ENCODE measurements at regions not wholly inside any gene's neighbourhood (a gene's known extent, or its start where the extent isn't known, plus 50 kb on each side); places are given as distances from the start of the nearest gene placed in this dataset.

GRCh38 chr15:78696436-78696835 lies 55.4 kb upstream of the CHRNB4 start:
- H3K4me2 ChIP-seq (ENCODE audit: low read length), result no peak overlapping the region
- no peaks in the 10 kb centered on the region for H3K36me3 ChIP-seq (ENCODE audit: low read depth, low read length)
- no peaks in the 10 kb centered on the region; the same call in 1 of the 2 replicates for H3K27me3 ChIP-seq (ENCODE audit: low read length)
- TF ChIP-seq CTCF (conservative IDR thresholded peaks at IDR 0.05; ENCODE audit: low read depth, low read length) (no peak), EZH2phosphoT487 (IDR thresholded peaks at IDR 0.05; ENCODE audit: borderline replicate concordance, low read length) (no peak), EZH2 (IDR thresholded peaks at IDR 0.05; ENCODE audit: low read length, unreplicated experiment) (no peak)
- no peaks in the 10 kb centered on the region for H3K9me3 ChIP-seq (ENCODE audit: low read length)
- H3K4me3 ChIP-seq (ENCODE audit: low read length), result no peak overlapping the region
- no peaks in the 10 kb centered on the region for H3K79me2 ChIP-seq (ENCODE audit: low read length)
- H4K20me1 ChIP-seq (ENCODE audit: low read length), result no peaks in the 10 kb centered on the region
- H2AFZ ChIP-seq (ENCODE audit: low read length), result no peak overlapping the region
- H3K9me2 ChIP-seq (replicated peaks; ENCODE audit: low read length), result no peaks in the 10 kb centered on the region
- no peak overlapping the region for H3K27ac ChIP-seq (ENCODE audit: low read length)
- no peaks in the 10 kb centered on the region for H3F3A ChIP-seq (ENCODE audit: low read length, unreplicated experiment)
- BruUV-seq (replicated peaks), result no TSS peak
- intact Hi-C loops (cut with micrococcal nuclease), result no loop called here
- no peak overlapping the region for H3K9ac ChIP-seq (ENCODE audit: low read length)
- POLR2A ChIA-PET (ENCODE audit: unreplicated experiment), result no interaction called here
- CTCF ChIA-PET, result no interaction called here
- no peak for ATAC-seq
- no peaks in the 10 kb centered on the region for H3K4me1 ChIP-seq (ENCODE audit: insufficient read depth, low read length)
- no peak for DNase-seq

GRCh38 chr15:78695854-78696253 lies 54.8 kb upstream of the CHRNB4 start:
- CTCF ChIA-PET, result no interaction called here
- H3K79me2 ChIP-seq (ENCODE audit: low read length), result no peaks in the 10 kb centered on the region

More at GRCh38 chr15:78695854-78696253, 54.8 kb upstream of the CHRNB4 start:
- no peak overlapping the region for H3K9ac ChIP-seq (ENCODE audit: low read length)
- TF ChIP-seq CTCF (conservative IDR thresholded peaks at IDR 0.05; ENCODE audit: low read depth, low read length) (no peak), EZH2phosphoT487 (IDR thresholded peaks at IDR 0.05; ENCODE audit: borderline replicate concordance, low read length) (no peak), EZH2 (IDR thresholded peaks at IDR 0.05; ENCODE audit: low read length, unreplicated experiment) (no peak)
- no peak for ATAC-seq
- no peaks in the 10 kb centered on the region for H3K9me2 ChIP-seq (replicated peaks; ENCODE audit: low read length)
- H3F3A ChIP-seq (ENCODE audit: low read length, unreplicated experiment), result no peaks in the 10 kb centered on the region
- POLR2A ChIA-PET (ENCODE audit: unreplicated experiment), result interaction anchor here (0.5 kb wide), 1 partner anchor 42 kb away, joined by 9 read pairs; no protein-coding TSS in a partner anchor
- no peaks in the 10 kb centered on the region for H4K20me1 ChIP-seq (ENCODE audit: low read length)
- no peaks in the 10 kb centered on the region; the same call in 1 of the 2 replicates for H3K27me3 ChIP-seq (ENCODE audit: low read length)
- BruUV-seq (replicated peaks), result no TSS peak
- no peak overlapping the region for H2AFZ ChIP-seq (ENCODE audit: low read length)
- no peaks in the 10 kb centered on the region for H3K4me1 ChIP-seq (ENCODE audit: insufficient read depth, low read length)
- H3K4me2 ChIP-seq (ENCODE audit: low read length), result no peak overlapping the region
- no peak for DNase-seq
- H3K36me3 ChIP-seq (ENCODE audit: low read depth, low read length), result no peaks in the 10 kb centered on the region
- intact Hi-C loops (cut with micrococcal nuclease), result no loop called here
- H3K9me3 ChIP-seq (ENCODE audit: low read length), result no peaks in the 10 kb centered on the region
- no peak overlapping the region for H3K27ac ChIP-seq (ENCODE audit: low read length)
- no peak overlapping the region for H3K4me3 ChIP-seq (ENCODE audit: low read length)
